ENCODE measurements at regions not wholly inside any gene's neighbourhood (a gene's known extent, or its start where the extent isn't known, plus 50 kb on each side); places are given as distances from the start of the nearest gene placed in this dataset.

GRCh38 chr2:58721912-58722591 lies 480.9 kb upstream of the FANCL start:
- FAIRE-seq: no peak
- no peak overlapping the region for H4K8ac ChIP-seq (ENCODE audit: extremely low read depth, insufficient read depth, low read length)
- POLR2A ChIA-PET (ENCODE audit: partially characterized antibody): no interaction called here

More at GRCh38 chr2:58721912-58722591, 480.9 kb upstream of the FANCL start:
- Histone ChIP-seq H3K4me2 (ENCODE audit: insufficient read depth in 1 of 2, low read depth in 2 of 2, low read length in 2 of 2) (no peak overlapping the region), H2AK5ac (ENCODE audit: low read depth, low read length) (no peak overlapping the region), H3K36me3 (ENCODE audit: control insufficient read depth in 2 of 4, insufficient read depth in 4 of 4, low read length in 3 of 4) (no peaks in the 10 kb centered on the region), H3K79me2 (ENCODE audit: control insufficient read depth in 1 of 2, insufficient read depth in 2 of 2, low read length in 2 of 2) (no peaks in the 10 kb centered on the region), H3K9ac (replicated peaks in 1 of 4; ENCODE audit: extremely low read depth in 1 of 4, low read depth in 3 of 4, low read length in 3 of 4) (no peak overlapping the region), H2BK15ac (ENCODE audit: low read length) (no peak overlapping the region), H2BK12ac (ENCODE audit: low read depth, low read length) (no peak overlapping the region), H3K4me3 (ENCODE audit: extremely low read depth in 1 of 4, insufficient read depth in 2 of 4, low read depth in 3 of 4, low read length in 4 of 4) (no peak overlapping the region), H2BK5ac (ENCODE audit: low read depth, low read length) (no peak overlapping the region), H3K14ac (ENCODE audit: insufficient read length) (no peak overlapping the region), H3K79me1 (ENCODE audit: low read depth, low read length) (no peaks in the 10 kb centered on the region), H4K91ac (replicated peaks; ENCODE audit: insufficient read length, low read length) (no peak overlapping the region), H3K9me3 (ENCODE audit: insufficient read depth in 2 of 2, low read depth in 1 of 2, low read length in 1 of 2) (no peaks in the 10 kb centered on the region), H3K27me3 (replicated peaks in 1 of 4; ENCODE audit: control insufficient read depth in 3 of 4, extremely low read depth in 1 of 4, insufficient read depth in 3 of 4, low read length in 3 of 4) (no peaks in the 10 kb centered on the region), H4K20me1 (replicated peaks in 1 of 2; ENCODE audit: control insufficient read depth in 1 of 2, insufficient read depth in 2 of 2, low read length in 2 of 2) (no peaks in the 10 kb centered on the region), H3K23ac (ENCODE audit: insufficient read length) (no peak overlapping the region), H2BK120ac (replicated peaks; ENCODE audit: low read depth, low read length) (no peak overlapping the region), H3K23me2 (ENCODE audit: low read depth, low read length) (no peaks in the 10 kb centered on the region), H2BK20ac (ENCODE audit: low read length) (no peak overlapping the region), H3K4me1 (replicated peaks in 1 of 4; ENCODE audit: control insufficient read depth in 3 of 4, insufficient read depth in 4 of 4, low read length in 3 of 4) (peaks cover 0 to 5% (median 2%) of the 10 kb centered on the region in 4 experiments; a peak in 2 of 7 replicates), H4K5ac (ENCODE audit: insufficient read length, low read depth, low read length) (no peak overlapping the region), H3K27ac (ENCODE audit: low read depth, low read length) (no peak overlapping the region), H3K4ac (replicated peaks; ENCODE audit: insufficient read length, low read depth, low read length) (no peak overlapping the region), H2AFZ (ENCODE audit: low read length) (no peak overlapping the region), H3K56ac (replicated peaks; ENCODE audit: insufficient read length, low read depth, low read length) (no peak overlapping the region), H3K18ac (ENCODE audit: extremely low read depth, low read length) (no peak overlapping the region)
- CTCF ChIA-PET (ENCODE audit: partially characterized antibody): interaction anchor here (0.5 to 1.3 kb wide), 2 partner anchors 52 to 814 kb away, joined by 3 to 4 read pairs; no protein-coding TSS in a partner anchor
- DNase-seq (ENCODE audit: low read depth in 1 of 2, low spot score in 2 of 2): no peak
- TF ChIP-seq NANOG (IDR thresholded peaks at IDR 0.05; ENCODE audit: insufficient read depth, low read depth, low read length, poor library complexity, severe bottlenecking) (no peak), SRF (IDR thresholded peaks at IDR 0.05; ENCODE audit: low read depth, low read length) (no peak)
- 89% methylated on average over 4 of the region's 4 CpGs; no CpG with 5 or more reads in 1 of the 2 experiments for WGBS, 2 experiments (ENCODE audit: extremely low coverage in 1 of 2, insufficient coverage in 1 of 2, insufficient read length in 1 of 2, insufficient replicate concordance in 2 of 2, low coverage in 1 of 2, low lambda C conversion rate in 2 of 2, missing lambda C conversion rate in 1 of 2)
